H1 (cell line): ENCODE measurements at regions not wholly inside any gene's neighbourhood (a gene's known extent, or its start where the extent isn't known, plus 50 kb on each side); places are given as distances from the start of the nearest gene placed in this dataset.
A peak's percentile ranks its signal among the peaks of the same experiment; 100 is the strongest.

Experiments
- CTCF ChIA-PET: fragments of 300-600 bp; sonication (Branson Sonifier 250); formaldehyde crosslinking; loops from one replicate; lab custom pipeline; 2021; ENCODE audit not compliant: partially characterized antibody; lab: Charles Lee
- POLR2A ChIA-PET: fragments of 300-600 bp; sonication (Branson Sonifier 250); formaldehyde crosslinking; loops from one replicate; lab custom pipeline; 2021; ENCODE audit warnings: inconsistent platforms; ENCODE audit not compliant: partially characterized antibody; lab: Charles Lee
- DNase-seq, 2 experiments: peaks; one replicate each; pipeline versions ENCODE4 v3.0.0 to v3.0.0-alpha.2; 2010 to 2022; ENCODE audit warnings: low spot score in 2 of 2, low read depth in 1 of 2, mixed read lengths in 1 of 2
- FAIRE-seq: peaks from 2 replicates; lab custom pipeline; 2011; peaks lifted over from hg19 to GRCh38; lab: Jason Lieb, UNC
- H2AFZ ChIP-seq: 2 replicates; pipeline ENCODE4 v1.8.1; 2012; ENCODE audit warnings: low read length, inconsistent platforms
- H2AK5ac ChIP-seq: 2 replicates; pipeline ENCODE4 v1.6.1; 2013; ENCODE audit warnings: low read depth, low read length
- H2BK120ac ChIP-seq: replicated peaks from 2 replicates; pipeline ENCODE3; 2013; ENCODE audit warnings: low read depth, low read length, inconsistent platforms
- H2BK12ac ChIP-seq: 2 replicates; pipeline ENCODE4 v1.6.1; 2013; ENCODE audit warnings: low read depth, low read length
- H2BK15ac ChIP-seq: 2 replicates; pipeline ENCODE4 v1.6.1; 2013; ENCODE audit warnings: low read length
- H2BK20ac ChIP-seq: 2 replicates; pipeline ENCODE4 v1.6.1; 2013; ENCODE audit warnings: low read length
- H2BK5ac ChIP-seq: 2 replicates; pipeline ENCODE4 v1.6.1; 2013; ENCODE audit warnings: low read depth, low read length
- H3K14ac ChIP-seq: 2 replicates; pipeline ENCODE4 v1.6.1; 2013; ENCODE audit warnings: inconsistent platforms; ENCODE audit not compliant: insufficient read length
- H3K18ac ChIP-seq: 2 replicates; pipeline ENCODE4 v1.6.1; 2013; ENCODE audit warnings: low read length; ENCODE audit errors: extremely low read depth
- H3K23ac ChIP-seq: 2 replicates; pipeline ENCODE4 v1.6.1; 2013; ENCODE audit warnings: inconsistent platforms; ENCODE audit not compliant: insufficient read length
- H3K23me2 ChIP-seq: 2 replicates; pipeline ENCODE4 v1.6.1; 2013; ENCODE audit warnings: low read depth, low read length
- H3K27ac ChIP-seq: 2 replicates; pipeline ENCODE4 v1.6.1; 2011; ENCODE audit warnings: low read depth, low read length, inconsistent platforms
- H3K27me3 ChIP-seq, 4 experiments: replicated peaks in 1 of 4; 1 replicate in 1 of 4; 2 replicates in 3 of 4; pipeline versions ENCODE4 v1.6.1 to v1.8.1; 2011 to 2013; ENCODE audit warnings: low read length in 3 of 4, mild to moderate bottlenecking in 3 of 4, inconsistent platforms in 2 of 4, mixed read lengths in 2 of 4, moderate library complexity in 1 of 4; ENCODE audit not compliant: control insufficient read depth in 3 of 4, insufficient read depth in 3 of 4; ENCODE audit errors: extremely low read depth in 1 of 4
- H3K36me3 ChIP-seq, 4 experiments: 2 replicates each; pipeline versions ENCODE4 v1.6.1 to v1.8.1; 2011 to 2013; ENCODE audit warnings: mild to moderate bottlenecking in 4 of 4, low read length in 3 of 4, moderate library complexity in 2 of 4, control low read depth in 1 of 4, inconsistent platforms in 1 of 4; ENCODE audit not compliant: insufficient read depth in 4 of 4, control insufficient read depth in 2 of 4
- H3K4ac ChIP-seq: replicated peaks from 2 replicates; pipeline ENCODE3; 2013; ENCODE audit warnings: low read length, low read depth, mixed read lengths, inconsistent platforms; ENCODE audit not compliant: insufficient read length
- H3K4me1 ChIP-seq, 4 experiments: replicated peaks in 1 of 4; 1 replicate in 1 of 4; 2 replicates in 3 of 4; pipeline versions ENCODE4 v1.6.1 to v1.8.1; 2011 to 2013; ENCODE audit warnings: low read length in 3 of 4, inconsistent platforms in 2 of 4, mixed read lengths in 1 of 4; ENCODE audit not compliant: insufficient read depth in 4 of 4, control insufficient read depth in 3 of 4
- H3K4me2 ChIP-seq, 2 experiments: 2 replicates each; pipeline versions ENCODE4 v1.6.1 to v1.8.1; 2011 to 2013; ENCODE audit warnings: low read depth in 2 of 2, low read length in 2 of 2, control low read depth in 1 of 2, inconsistent platforms in 1 of 2, mild to moderate bottlenecking in 1 of 2; ENCODE audit not compliant: insufficient read depth in 1 of 2
- H3K4me3 ChIP-seq, 4 experiments: fragments of 200-600, 300-600 bp in 1 of 4; sonication (generic), shearing (Covaris generic), sonication (Bioruptor Twin) in 1 of 4; 2 replicates each; pipeline versions ENCODE4 v1.5.1 to v1.8.1; 2011 to 2016; ENCODE audit warnings: low read length in 4 of 4, low read depth in 3 of 4, control low read depth in 2 of 4, inconsistent platforms in 2 of 4, mild to moderate bottlenecking in 2 of 4, mixed read lengths in 1 of 4, moderate library complexity in 1 of 4; ENCODE audit not compliant: insufficient read depth in 2 of 4; ENCODE audit errors: extremely low read depth in 1 of 4
- H3K56ac ChIP-seq: replicated peaks from 2 replicates; pipeline ENCODE3; 2013; ENCODE audit warnings: low read depth, mild to moderate bottlenecking, mixed read lengths, low read length, inconsistent platforms; ENCODE audit not compliant: insufficient read length
- H3K79me1 ChIP-seq: 2 replicates; pipeline ENCODE4 v1.6.1; 2013; ENCODE audit warnings: low read depth, low read length, control low read depth
- H3K79me2 ChIP-seq, 2 experiments: 2 replicates each; pipeline versions ENCODE4 v1.6.1 to v1.8.1; 2012 to 2013; ENCODE audit warnings: low read length in 2 of 2, mild to moderate bottlenecking in 2 of 2, inconsistent platforms in 1 of 2; ENCODE audit not compliant: insufficient read depth in 2 of 2, control insufficient read depth in 1 of 2
- H3K9ac ChIP-seq, 4 experiments: replicated peaks in 1 of 4; 1 replicate in 1 of 4; 2 replicates in 3 of 4; pipeline versions ENCODE4 v1.6.1 to v1.8.1; 2011 to 2013; ENCODE audit warnings: low read depth in 3 of 4, low read length in 3 of 4, control low read depth in 2 of 4, mild to moderate bottlenecking in 2 of 4, moderate library complexity in 2 of 4, inconsistent platforms in 1 of 4; ENCODE audit errors: extremely low read depth in 1 of 4
- H3K9me3 ChIP-seq, 2 experiments: 2 replicates each; pipeline versions ENCODE4 v1.6.1 to v1.8.1; 2012 to 2013; ENCODE audit warnings: mild to moderate bottlenecking in 2 of 2, moderate library complexity in 2 of 2, control low read depth in 1 of 2, inconsistent platforms in 1 of 2, low read depth in 1 of 2, low read length in 1 of 2, mixed read lengths in 1 of 2; ENCODE audit not compliant: insufficient read depth in 2 of 2
- H4K20me1 ChIP-seq, 2 experiments: replicated peaks in 1 of 2; 2 replicates each; pipeline versions ENCODE3 to v1.8.1; 2011 to 2013; ENCODE audit warnings: inconsistent platforms in 2 of 2, low read length in 2 of 2, mild to moderate bottlenecking in 1 of 2; ENCODE audit not compliant: insufficient read depth in 2 of 2, control insufficient read depth in 1 of 2
- H4K5ac ChIP-seq: 2 replicates; pipeline ENCODE4 v1.6.1; 2013; ENCODE audit warnings: low read length, low read depth, mixed read lengths, inconsistent platforms; ENCODE audit not compliant: insufficient read length
- H4K8ac ChIP-seq: 2 replicates; pipeline ENCODE4 v1.8.0; 2013; ENCODE audit warnings: mild to moderate bottlenecking, moderate library complexity, low read length, inconsistent platforms; ENCODE audit not compliant: insufficient read depth; ENCODE audit errors: extremely low read depth
- H4K91ac ChIP-seq: replicated peaks from 2 replicates; pipeline ENCODE3; 2013; ENCODE audit warnings: low read length, mixed read lengths, inconsistent platforms; ENCODE audit not compliant: insufficient read length
- BACH1 ChIP-seq: IDR thresholded peaks from 2 replicates; pipeline ENCODE4 v1.6.1; 2012; ENCODE audit warnings: low read length, improper control_type of control experiment
- CBX8 ChIP-seq: fragments of 300-800, 300-1000 bp; sonication (generic); IDR thresholded peaks from 2 replicates; pipeline ENCODE4 v1.7.1; 2016; ENCODE audit warnings: low read depth, low read length, borderline replicate concordance
- EP300 ChIP-seq, 2 experiments: IDR thresholded peaks; 1 replicate in 1 of 2; 2 replicates in 1 of 2; pipeline ENCODE4 v1.6.1; 2011 to 2012; ENCODE audit warnings: low read depth in 2 of 2, low read length in 2 of 2, mild to moderate bottlenecking in 2 of 2, borderline replicate concordance in 1 of 2, inconsistent platforms in 1 of 2, moderate library complexity in 1 of 2
- EZH2 ChIP-seq: fragments of 200-600 bp; sonication (generic); IDR thresholded peaks from 2 replicates; pipeline ENCODE4 v1.7.1; 2012; ENCODE audit warnings: low read depth, mild to moderate bottlenecking, moderate library complexity, low read length, inconsistent platforms; ENCODE audit not compliant: severe bottlenecking
- HDAC2 ChIP-seq, 2 experiments: fragments of 300-600 bp in 1 of 2; sonication (generic) in 1 of 2; IDR thresholded peaks; 2 replicates each; pipeline ENCODE4 v1.6.1; 2011 to 2012; ENCODE audit warnings: low read depth in 2 of 2, low read length in 2 of 2, mild to moderate bottlenecking in 2 of 2, moderate library complexity in 2 of 2, borderline replicate concordance in 1 of 2, inconsistent platforms in 1 of 2
- JUND ChIP-seq: IDR thresholded peaks from 2 replicates; pipeline ENCODE4 v1.6.1; 2011; ENCODE audit warnings: mild to moderate bottlenecking, improper control_type of control experiment, low read length
- POLR2A ChIP-seq, 2 experiments: IDR thresholded peaks; 1 replicate in 1 of 2; 2 replicates in 1 of 2; pipeline ENCODE4 v1.6.1; 2011; ENCODE audit warnings: low read depth in 2 of 2, low read length in 2 of 2, mild to moderate bottlenecking in 2 of 2; ENCODE audit errors: control extremely low read depth in 1 of 2
- RAD21 ChIP-seq, 2 experiments: IDR thresholded peaks in 1 of 2; conservative IDR thresholded peaks in 1 of 2; 2 replicates each; pipeline ENCODE4 v1.6.1; 2011; ENCODE audit warnings: low read depth in 2 of 2, low read length in 2 of 2, improper control_type of control experiment in 1 of 2, inconsistent platforms in 1 of 2, mild to moderate bottlenecking in 1 of 2, moderate library complexity in 1 of 2
- SIN3A ChIP-seq, 2 experiments: IDR thresholded peaks in 1 of 2; conservative IDR thresholded peaks in 1 of 2; 2 replicates each; pipeline ENCODE4 v1.6.1; 2011 to 2012; ENCODE audit warnings: low read length in 2 of 2, improper control_type of control experiment in 1 of 2, low read depth in 1 of 2, mild to moderate bottlenecking in 1 of 2
- SIRT6 ChIP-seq: IDR thresholded peaks from one replicate; pipeline ENCODE4 v1.7.1; 2012; ENCODE audit warnings: low read length, inconsistent platforms
- SP1 ChIP-seq: IDR thresholded peaks from 2 replicates; pipeline ENCODE4 v1.6.1; 2011; ENCODE audit warnings: low read depth, low read length
- SP2 ChIP-seq: IDR thresholded peaks from 2 replicates; pipeline ENCODE4 v1.6.1; 2012; ENCODE audit warnings: mild to moderate bottlenecking, low read length, inconsistent platforms
- SP4 ChIP-seq: IDR thresholded peaks from 2 replicates; pipeline ENCODE4 v1.6.1; 2012; ENCODE audit warnings: low read length, inconsistent platforms
- SUZ12 ChIP-seq: fragments of 200-600 bp; sonication (generic); IDR thresholded peaks from 2 replicates; pipeline ENCODE4 v1.6.1; 2012; ENCODE audit warnings: mild to moderate bottlenecking, inconsistent platforms, low read length, moderate library complexity, mixed read lengths
- TEAD4 ChIP-seq: IDR thresholded peaks from 2 replicates; pipeline ENCODE4 v1.6.1; 2012; ENCODE audit warnings: low read depth, low read length, inconsistent platforms, mixed read lengths
- WGBS, 2 experiments: shearing (Covaris generic) in 1 of 2; methylation state at CpG; one replicate each; pipeline versions ENCODE4 v1.1.6 to v1.1.7; 2013 to 2015; ENCODE audit warnings: low lambda C conversion rate in 2 of 2, mixed read lengths in 2 of 2, inconsistent platforms in 1 of 2, low coverage in 1 of 2, missing lambda C conversion rate in 1 of 2; ENCODE audit not compliant: insufficient replicate concordance in 2 of 2, insufficient coverage in 1 of 2, insufficient read length in 1 of 2; ENCODE audit errors: extremely low coverage in 1 of 2, missing lambda C conversion rate in 1 of 2; 5-methylcytosine and 5-hydroxymethylcytosine counted together

DNA sequence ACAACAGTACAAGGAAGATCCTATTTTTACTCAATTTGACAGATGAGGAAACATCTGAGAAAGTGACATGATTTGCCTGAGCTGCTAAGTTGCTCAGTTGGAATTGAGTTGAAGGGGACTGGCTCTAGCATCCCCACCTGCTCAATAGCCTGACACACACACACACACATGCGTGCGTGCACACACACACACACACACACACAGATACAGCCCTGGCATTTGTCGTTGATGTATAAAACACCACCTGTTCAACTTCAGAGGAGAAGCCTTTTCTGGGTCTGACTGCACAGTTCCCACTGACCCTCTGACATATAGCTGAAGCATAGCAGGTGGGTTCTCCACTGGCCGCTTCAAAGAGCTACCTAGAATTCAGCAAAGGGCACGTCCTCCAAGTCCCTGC is 1045.9 kb downstream of the VRK1 start:
- no peak for FAIRE-seq
- H3K4me1 ChIP-seq, result peaks cover 0 to 1% (median 0%) of the 10 kb centered on the region in 4 experiments; a peak in 1 of 7 replicates
- WGBS, 2 experiments, result 74% methylated on average over 5 of the region's 5 CpGs; no CpG with 5 or more reads in 1 of the 2 experiments
- no peak for TF ChIP-seq JUND
- no peak for TF ChIP-seq SP4
- TF ChIP-seq CBX8, result no peak
- TF ChIP-seq RAD21 (IDR thresholded peaks at IDR 0.05 in 1 of 2, conservative IDR thresholded peaks at IDR 0.05 in 1 of 2; ENCODE audit: low read depth in 2 of 2, low read length in 2 of 2), result no peak
- no peak for TF ChIP-seq SIRT6
- TF ChIP-seq SP2, result no peak
- no peak for TF ChIP-seq POLR2A (IDR thresholded peaks at IDR 0.05; ENCODE audit: control extremely low read depth in 1 of 2, low read depth in 2 of 2, low read length in 2 of 2)
- TF ChIP-seq BACH1, result no peak
- no peak for TF ChIP-seq EP300 (IDR thresholded peaks at IDR 0.05; ENCODE audit: borderline replicate concordance in 1 of 2, low read depth in 2 of 2, low read length in 2 of 2)
- TF ChIP-seq SP1, result no peak
- TF ChIP-seq TEAD4, result no peak
- TF ChIP-seq SIN3A (conservative IDR thresholded peaks at IDR 0.05 in 1 of 2, IDR thresholded peaks at IDR 0.05 in 1 of 2; ENCODE audit: low read depth in 1 of 2, low read length in 2 of 2), result no peak
- TF ChIP-seq EZH2, result no peak
- TF ChIP-seq HDAC2 (IDR thresholded peaks at IDR 0.05; ENCODE audit: borderline replicate concordance in 1 of 2, low read depth in 2 of 2, low read length in 2 of 2), result no peak
- TF ChIP-seq SUZ12, result no peak

More for the DNA sequence above, 1045.9 kb downstream of the VRK1 start:
- no peaks in the 10 kb centered on the region for H3K79me1 ChIP-seq
- H4K91ac ChIP-seq, result no peak overlapping the region
- no peak overlapping the region for H3K27ac ChIP-seq
- no peak overlapping the region for H2BK15ac ChIP-seq
- H4K20me1 ChIP-seq, result peaks cover 0 to 3% of the 10 kb centered on the region in 2 experiments
- H2BK20ac ChIP-seq, result no peak overlapping the region
- H2AK5ac ChIP-seq, result no peak overlapping the region
- no peak overlapping the region for H2BK5ac ChIP-seq
- H3K36me3 ChIP-seq, result no peaks in the 10 kb centered on the region
- H3K18ac ChIP-seq, result no peak overlapping the region
- no peak overlapping the region for H3K56ac ChIP-seq
- no peak overlapping the region for H3K4me3 ChIP-seq
- H3K9me3 ChIP-seq, result no peaks in the 10 kb centered on the region
- H3K23me2 ChIP-seq, result peaks cover 7% of the 10 kb centered on the region; the same call in 1 of the 2 replicates
- H3K4ac ChIP-seq, result no peak overlapping the region
- no peak overlapping the region for H4K8ac ChIP-seq
- DNase-seq, result peak in 1 of 2 experiments; percentile 0
- H2BK12ac ChIP-seq, result no peak overlapping the region
- no peak overlapping the region for H3K4me2 ChIP-seq
- H2BK120ac ChIP-seq, result no peak overlapping the region
- H3K79me2 ChIP-seq, result no peaks in the 10 kb centered on the region; a peak in 1 of 4 replicates
- no peaks in the 10 kb centered on the region for H3K27me3 ChIP-seq
- no peak overlapping the region for H3K9ac ChIP-seq
- H4K5ac ChIP-seq, result no peak overlapping the region
- ChIA-PET CTCF (interaction anchor here (0.7 kb wide), 1 partner anchor 8 kb away, joined by 3 read pairs; no protein-coding TSS in a partner anchor), POLR2A (no interaction called here)
- H3K14ac ChIP-seq, result no peak overlapping the region
- H2AFZ ChIP-seq, result no peak overlapping the region
- no peak overlapping the region for H3K23ac ChIP-seq
